ENCODE measurements at regions not wholly inside any gene's neighbourhood (a gene's known extent, or its start where the extent isn't known, plus 50 kb on each side); places are given as distances from the start of the nearest gene placed in this dataset.

- no peak for DNase-seq
These were observed 139.6 kb upstream of the PELI1 start for GRCh38 chr2:64283641-64284361.

- DNase-seq, result peak; percentile 21 to 58
These were observed 140.5 kb upstream of the PELI1 start for GRCh38 chr2:64284751-64285150.

DNA sequence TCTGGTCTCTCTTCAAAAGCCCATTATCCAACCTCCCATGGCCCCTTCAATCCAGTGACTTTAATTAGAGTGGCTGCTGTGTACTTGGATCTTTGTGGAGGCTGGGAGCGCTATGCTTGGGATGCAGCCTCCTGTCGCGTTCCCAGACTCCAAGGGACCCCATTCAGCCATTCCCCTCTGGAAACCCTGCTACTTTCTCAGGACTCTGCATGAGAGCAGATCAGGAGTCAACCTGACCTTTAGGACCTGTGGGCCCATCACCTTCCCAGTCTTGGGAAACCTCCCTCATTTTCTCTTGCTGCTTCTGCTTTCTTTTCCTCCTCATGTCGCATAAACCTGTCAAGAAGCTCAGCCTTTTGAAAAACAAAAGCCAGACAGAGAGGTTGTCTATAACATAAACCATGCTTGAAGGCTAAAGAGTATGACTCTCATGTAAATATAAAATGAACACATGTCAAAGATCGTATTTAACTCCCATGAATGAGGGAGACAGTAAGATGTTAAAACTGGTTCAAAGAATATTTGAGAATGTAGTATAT, 143.1 kb upstream of the PELI1 start:
- DNase-seq, result no peak

DNA sequence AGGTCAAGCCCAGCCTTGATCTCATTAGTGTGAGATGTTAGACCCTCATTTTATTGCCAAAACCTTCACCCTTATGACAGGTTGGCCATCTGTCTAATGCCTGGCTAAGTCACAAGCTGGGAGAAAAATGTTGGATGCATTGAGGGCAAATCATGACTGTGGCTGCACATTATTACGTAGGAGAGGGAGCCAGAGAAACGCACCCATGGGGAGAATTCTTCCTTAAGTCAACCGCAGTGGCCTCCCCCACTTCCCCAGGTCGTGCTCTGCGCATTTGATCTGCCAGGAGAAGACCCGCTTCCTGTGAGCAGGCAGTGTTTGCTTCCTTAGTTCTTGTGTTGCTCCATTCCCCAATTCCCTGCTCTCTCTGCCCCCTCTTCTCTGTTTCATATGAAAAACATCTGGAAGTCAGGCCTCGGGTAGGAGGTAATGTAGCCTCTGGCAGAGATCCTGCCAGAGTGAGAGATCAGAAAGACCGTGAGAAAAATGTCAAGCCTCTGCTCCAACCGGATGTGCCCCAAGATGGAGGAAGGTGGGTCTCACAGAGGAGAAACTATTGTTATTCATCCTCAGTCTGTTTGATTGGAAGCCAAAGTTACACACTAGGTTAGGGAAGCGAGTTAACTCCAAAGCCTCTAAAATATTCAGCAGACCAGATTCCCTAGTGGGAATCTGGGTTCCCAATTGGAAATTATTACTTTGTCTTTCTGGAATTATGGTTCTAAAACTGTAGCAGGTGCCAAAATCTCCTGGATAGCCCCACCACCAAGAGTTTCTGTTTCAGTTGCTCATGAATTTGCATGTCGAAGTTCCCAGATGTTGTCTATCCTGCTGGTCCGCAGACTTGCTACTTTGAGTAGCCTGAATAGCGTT, 144.3 kb upstream of the PELI1 start:
- no peak for DNase-seq

GRCh38 chr2:64289251-64289650, 145.0 kb upstream of the PELI1 start:
- DNase-seq, result no peak

GRCh38 chr2:64289737-64290136, 145.5 kb upstream of the PELI1 start:
- no peak for DNase-seq

DNA sequence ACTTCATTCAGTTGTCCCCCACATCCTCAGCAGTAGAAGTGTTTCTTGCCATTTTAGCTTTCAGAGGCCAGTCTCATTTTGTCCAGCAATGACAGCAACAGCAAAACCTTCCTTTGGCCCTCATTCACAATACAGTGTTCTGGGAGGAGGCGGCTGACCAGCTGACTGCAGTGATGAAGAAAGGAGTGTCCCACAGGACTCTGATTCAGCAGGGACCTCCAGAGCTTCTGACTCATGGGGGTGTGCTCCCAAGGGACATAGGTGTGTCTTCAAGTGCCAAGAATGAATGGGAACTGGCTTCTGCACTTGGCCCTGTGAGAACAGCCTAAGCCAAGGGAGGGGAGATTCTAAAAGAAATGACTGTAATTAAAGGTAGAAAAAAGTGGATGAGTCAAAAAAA, 147.0 kb upstream of the PELI1 start:
- no peak for DNase-seq

GRCh38 chr2:64295326-64296139, 151.3 kb upstream of the PELI1 start:
- no peak for DNase-seq

DNA sequence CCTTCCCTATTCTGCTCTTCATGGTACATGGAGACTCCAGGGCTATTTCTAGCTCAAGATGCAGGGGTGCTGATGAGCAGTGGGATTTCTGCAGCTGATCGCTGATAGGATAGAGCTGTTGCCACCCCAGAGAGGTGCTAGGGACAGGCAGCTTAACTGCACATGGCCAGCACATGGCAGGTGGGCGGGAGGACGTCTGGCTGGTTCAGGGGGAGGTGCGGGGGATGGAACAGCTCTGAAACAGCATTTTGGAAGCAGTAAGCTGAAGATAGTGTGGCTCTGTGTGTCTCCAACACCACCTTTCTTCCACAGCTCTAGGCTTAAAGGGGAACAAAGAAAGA, 151.9 kb upstream of the PELI1 start:
- peak; percentile 28 to 93 for DNase-seq

- DNase-seq, result no peak
These were observed 152.6 kb upstream of the PELI1 start for GRCh38 chr2:64296695-64297346.

DNA sequence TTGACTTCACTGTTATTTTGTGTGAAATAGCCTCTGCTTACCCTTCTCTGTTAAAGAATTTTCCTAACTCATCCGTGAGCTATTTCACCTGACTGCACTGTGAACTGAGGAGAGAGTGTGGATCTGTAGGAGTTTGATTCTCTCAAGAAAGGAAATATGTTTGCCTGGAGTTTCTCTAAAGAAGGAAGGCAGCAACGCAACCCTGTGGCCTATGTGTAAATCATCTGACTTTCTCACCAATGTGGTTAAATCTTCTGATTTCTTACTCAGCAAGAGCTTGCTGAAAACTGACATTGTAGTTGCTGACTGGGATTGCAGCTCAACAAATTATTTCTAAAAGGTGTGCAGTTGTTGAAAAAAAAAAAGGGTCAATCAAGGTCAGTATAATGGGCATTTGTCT, 153.9 kb upstream of the PELI1 start:
- no peak for DNase-seq

DNA sequence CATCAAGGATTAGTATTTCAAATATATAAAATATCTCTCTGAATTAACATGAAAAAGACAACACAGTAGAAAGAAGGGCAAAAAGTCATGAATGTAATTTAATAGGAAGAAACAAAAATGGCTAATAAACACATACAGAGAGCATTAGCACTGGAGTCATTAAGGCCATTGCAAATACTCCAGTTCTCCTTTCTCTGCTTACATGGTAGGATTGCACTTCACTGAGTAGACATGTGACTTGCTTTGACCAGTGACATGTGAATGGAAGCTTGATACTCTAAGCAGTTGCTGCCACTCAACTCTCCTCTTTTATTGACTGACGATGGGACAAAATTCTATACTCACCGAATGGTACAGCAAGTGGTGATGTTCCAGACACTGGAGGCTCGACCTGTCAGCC, 153.9 kb upstream of the LGALSL start:
- DNase-seq, result no peak

GRCh38 chr2:64303250-64303649, 150.7 kb upstream of the LGALSL start:
- no peak for DNase-seq

DNA sequence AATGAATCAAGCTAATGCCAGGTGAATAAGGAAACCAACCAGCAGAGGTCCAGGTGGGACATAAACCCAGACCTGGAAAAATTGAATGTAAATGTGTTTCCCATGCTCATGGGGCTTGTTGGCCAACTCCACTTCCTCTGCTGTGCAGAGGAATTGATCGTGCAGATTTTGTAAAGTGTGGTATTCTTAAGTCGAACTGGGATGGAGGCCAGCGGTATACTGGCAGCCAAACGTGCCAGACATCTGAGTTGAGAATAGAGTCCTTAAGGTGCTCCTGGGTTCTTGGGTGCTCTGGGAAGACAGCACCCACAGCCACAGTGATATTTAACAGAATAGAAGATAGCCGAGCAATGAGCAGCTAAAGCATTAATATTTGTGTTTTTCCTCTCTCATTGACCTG, 146.5 kb upstream of the LGALSL start:
- no peak for DNase-seq

DNA sequence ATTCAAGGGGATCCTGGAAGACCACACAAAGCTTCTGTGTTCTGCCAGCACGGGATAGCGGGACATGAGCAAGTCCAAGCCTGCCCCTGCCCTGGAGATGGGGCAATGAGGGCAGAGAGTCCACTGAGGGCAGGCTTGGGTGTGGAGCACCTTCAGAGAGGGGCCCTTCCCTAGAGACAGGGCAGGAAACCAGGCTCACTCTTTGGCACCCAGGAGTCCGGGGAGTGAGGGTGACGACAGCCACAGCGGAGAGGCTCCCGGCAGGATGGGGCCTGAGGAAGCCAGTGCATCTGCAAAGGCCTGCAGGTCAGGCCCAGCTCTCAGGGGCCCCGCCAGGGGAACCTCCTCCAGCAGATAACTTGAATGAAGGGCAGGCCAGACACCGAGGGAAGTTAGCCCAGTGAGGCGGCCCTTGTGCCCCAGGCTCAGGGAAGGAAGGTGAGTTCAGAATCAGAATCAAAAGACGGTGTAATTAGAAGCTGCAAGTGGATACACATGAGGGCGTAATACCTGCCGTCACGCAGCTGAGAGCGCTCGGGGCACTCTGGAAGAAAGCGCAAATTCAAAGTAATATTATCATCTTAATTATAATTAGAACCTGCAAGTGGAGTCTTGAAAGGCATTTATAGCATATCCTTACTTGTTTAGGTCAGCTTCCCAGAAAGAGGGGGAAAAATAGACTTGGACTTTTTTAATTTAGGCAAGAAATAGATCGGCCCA, 142.6 kb upstream of the LGALSL start:
- DNase-seq, result no peak

GRCh38 chr2:64311948-64312621, 141.9 kb upstream of the LGALSL start:
- DNase-seq, result peak; percentile 80 to 85

- DNase-seq, result no peak
These were observed 141.2 kb upstream of the LGALSL start for GRCh38 chr2:64312622-64313397.

- no peak for DNase-seq
These were observed 140.6 kb upstream of the LGALSL start for GRCh38 chr2:64313398-64313723.

DNA sequence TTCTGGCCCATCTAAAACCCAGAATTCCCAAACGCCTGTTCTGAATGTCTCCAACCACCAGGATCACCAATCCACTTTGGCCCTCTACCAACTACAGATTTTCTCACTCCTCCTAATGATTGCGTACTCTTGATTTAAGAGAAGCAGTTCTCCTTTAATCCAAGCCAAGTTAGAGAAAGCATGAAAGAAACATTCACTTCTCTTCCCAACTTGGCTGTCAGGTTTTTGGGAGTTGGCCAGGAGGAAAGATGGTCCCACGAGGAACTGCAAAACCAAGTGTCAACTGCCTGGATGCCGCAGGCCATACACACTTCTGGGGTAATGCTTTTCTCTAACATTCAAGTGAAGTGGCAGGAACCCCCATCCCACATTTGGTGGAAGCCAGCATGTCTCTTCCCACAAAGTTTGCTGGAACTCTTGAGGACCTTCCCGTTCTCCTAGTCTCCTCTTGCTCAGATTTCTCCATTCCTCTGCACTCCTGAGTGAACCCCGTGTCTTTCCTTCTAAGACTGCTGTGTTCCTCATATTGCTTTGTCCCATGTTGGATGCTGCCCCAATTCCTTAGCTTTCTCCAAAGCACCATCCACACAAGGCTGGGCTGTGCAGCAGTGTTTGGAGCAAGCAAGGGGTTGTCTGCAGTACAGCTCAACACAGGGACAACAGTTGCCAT, 138.5 kb upstream of the LGALSL start:
- DNase-seq, result no peak
